Right lobe of liver (tissue), 6 donors: ENCODE measurements at regions not wholly inside any gene's neighbourhood (a gene's known extent, or its start where the extent isn't known, plus 50 kb on each side); places are given as distances from the start of the nearest gene placed in this dataset.

Source experiments
- ATAC-seq, 4 donors: fragments of 200-7000 bp; cut with Tn5 transposase; one replicate each; pipeline ENCODE4 v1.9.1; 2020; ENCODE audit warnings: mild to moderate bottlenecking in 4 of 4, moderate library complexity in 4 of 4
- DNase-seq, 3 donors: peaks; one replicate each; pipeline ENCODE4 v3.0.0-alpha.2; 2020
- H3K27ac ChIP-seq, 3 donors: fragments of 200-600 bp; one replicate each; pipeline ENCODE4 v1.8.0; 2022
- H3K27me3 ChIP-seq, 2 donors: fragments of 200-600 bp; one replicate each; pipeline ENCODE4 v1.8.0; 2022
- H3K36me3 ChIP-seq, 4 donors: fragments of 200-600 bp; sonication (generic) in 1 of 4; one replicate each; pipeline versions ENCODE4 v1.5.1 to v1.8.0; 2017 to 2022; ENCODE audit warnings: control low read depth in 1 of 4
- H3K4me1 ChIP-seq, 4 donors: fragments of 200-600 bp; sonication (generic) in 1 of 4; one replicate each; pipeline versions ENCODE4 v1.5.1 to v1.8.0; 2017 to 2022; ENCODE audit warnings: control low read depth in 1 of 4
- H3K4me3 ChIP-seq, 3 donors: fragments of 200-600 bp; one replicate each; pipeline ENCODE4 v1.8.0; 2022
- H3K9me3 ChIP-seq, 4 donors: fragments of 200-600 bp; sonication (generic) in 1 of 4; one replicate each; pipeline versions ENCODE4 v1.5.1 to v1.8.0; 2017 to 2022; ENCODE audit warnings: control low read depth in 1 of 4
- POLR2A ChIP-seq: fragments of 450-650 bp; IDR thresholded peaks from one replicate; pipeline ENCODE4 v1.6.1; 2017; ENCODE audit warnings: antibody characterized with exemption, mild to moderate bottlenecking
- WGBS: methylation state at CpG from one replicate; pipeline ENCODE4 v1.1.6; 2018; ENCODE audit warnings: low coverage, low lambda C conversion rate; ENCODE audit not compliant: insufficient coverage; ENCODE audit errors: missing lambda C conversion rate; 5-methylcytosine and 5-hydroxymethylcytosine counted together
- intact Hi-C, 2 donors: fragments of 100-400 bp; cut with DNase I; formaldehyde crosslinking; loops; one replicate each; pipeline versions ENCODE4 v1.11.2 to v1.14.1; 2022
- TF ChIP-seq, protein P1 (sequence below), 4 donors: fragments of 200-600 bp in 3 of 4; fragments of 450-650 bp in 1 of 4; IDR thresholded peaks; one replicate each; pipeline versions ENCODE4 v1.5.1 to v1.8.0; 2016 to 2022; ENCODE audit warnings: antibody characterized with exemption in 4 of 4, mild to moderate bottlenecking in 2 of 4
- donor health status: DM: no; HTN: yes; CAD: no.
- donor health status: DM: no; HTN: no; CAD: no.
- donor health status: DM: no; HTN: no; CAD: no.
- donor health status: DM: no; HTN: yes; CAD: no.
- donor health status: DM: no; HTN: yes; CAD: no.

- intact Hi-C loops: no loop called here
- no peaks in the 10 kb centered on the region for H3K36me3 ChIP-seq
- no peaks in the 10 kb centered on the region for H3K9me3 ChIP-seq
- ATAC-seq: no peak
- no peaks in the 10 kb centered on the region for H3K27me3 ChIP-seq
- TF ChIP-seq, protein P1, sequence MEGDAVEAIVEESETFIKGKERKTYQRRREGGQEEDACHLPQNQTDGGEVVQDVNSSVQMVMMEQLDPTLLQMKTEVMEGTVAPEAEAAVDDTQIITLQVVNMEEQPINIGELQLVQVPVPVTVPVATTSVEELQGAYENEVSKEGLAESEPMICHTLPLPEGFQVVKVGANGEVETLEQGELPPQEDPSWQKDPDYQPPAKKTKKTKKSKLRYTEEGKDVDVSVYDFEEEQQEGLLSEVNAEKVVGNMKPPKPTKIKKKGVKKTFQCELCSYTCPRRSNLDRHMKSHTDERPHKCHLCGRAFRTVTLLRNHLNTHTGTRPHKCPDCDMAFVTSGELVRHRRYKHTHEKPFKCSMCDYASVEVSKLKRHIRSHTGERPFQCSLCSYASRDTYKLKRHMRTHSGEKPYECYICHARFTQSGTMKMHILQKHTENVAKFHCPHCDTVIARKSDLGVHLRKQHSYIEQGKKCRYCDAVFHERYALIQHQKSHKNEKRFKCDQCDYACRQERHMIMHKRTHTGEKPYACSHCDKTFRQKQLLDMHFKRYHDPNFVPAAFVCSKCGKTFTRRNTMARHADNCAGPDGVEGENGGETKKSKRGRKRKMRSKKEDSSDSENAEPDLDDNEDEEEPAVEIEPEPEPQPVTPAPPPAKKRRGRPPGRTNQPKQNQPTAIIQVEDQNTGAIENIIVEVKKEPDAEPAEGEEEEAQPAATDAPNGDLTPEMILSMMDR (IDR thresholded peaks at IDR 0.05): no peak
- TF ChIP-seq POLR2A: no peak
- H3K4me1 ChIP-seq: no peaks in the 10 kb centered on the region
- no peak for DNase-seq
- no peak overlapping the region for H3K4me3 ChIP-seq
- no peak overlapping the region for H3K27ac ChIP-seq
Observed at GRCh38 chrX:88586317-88586716, 160.7 kb upstream of the CPXCR1 start.

- no peaks in the 10 kb centered on the region for H3K9me3 ChIP-seq
- no peaks in the 10 kb centered on the region for H3K36me3 ChIP-seq
- 62% methylated on average over 3 of the region's 3 CpGs for WGBS
- intact Hi-C loops: no loop called here
- peaks cover 0 to 4% (median 0%) of the 10 kb centered on the region in 4 donors for H3K4me1 ChIP-seq
- ATAC-seq (no peak), DNase-seq (no peak)
- no peak overlapping the region for H3K27ac ChIP-seq
- H3K27me3 ChIP-seq: no peaks in the 10 kb centered on the region
- TF ChIP-seq, protein P1 (IDR thresholded peaks at IDR 0.05): no peak
- no peak for TF ChIP-seq POLR2A
- H3K4me3 ChIP-seq: no peak overlapping the region
Observed at GRCh38 chrX:88603237-88603636, 143.8 kb upstream of the CPXCR1 start.

DNA sequence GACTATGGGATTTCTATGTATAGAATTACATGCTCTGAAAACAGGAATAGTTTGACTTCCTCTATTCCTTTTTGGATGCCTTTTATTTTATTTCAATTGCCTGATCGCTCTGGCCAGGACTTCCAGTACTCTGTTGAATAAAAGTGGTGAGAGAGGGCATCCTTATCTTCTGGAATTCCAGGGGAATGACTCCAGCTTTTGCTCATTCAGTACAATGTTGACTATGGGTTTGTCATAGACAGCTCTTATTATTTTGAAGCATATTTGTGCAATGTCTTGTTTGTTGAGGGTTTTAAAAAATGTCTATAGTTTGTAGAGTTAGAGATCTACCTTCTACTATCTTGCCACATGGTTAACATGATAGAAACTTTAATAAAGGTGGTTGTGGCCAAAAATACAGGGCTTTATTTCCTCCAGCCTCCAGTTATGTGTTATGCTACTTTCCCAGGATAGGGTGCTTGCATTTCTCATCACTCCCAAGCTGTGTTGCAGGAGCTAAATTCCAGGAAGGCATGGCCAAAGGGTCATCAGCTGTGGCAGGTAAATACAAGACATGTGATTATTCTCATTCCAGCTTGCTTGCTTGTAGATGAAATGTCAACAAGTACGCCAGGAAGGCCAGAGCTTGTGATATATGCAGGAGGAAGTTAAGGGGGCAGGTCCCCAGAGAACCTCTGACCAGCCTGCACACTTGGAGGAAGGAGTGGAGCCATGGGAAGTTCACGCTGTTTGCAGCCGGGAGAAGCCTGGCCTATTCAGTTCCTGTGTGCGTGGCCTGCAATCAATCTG, 142.4 kb upstream of the CPXCR1 start:
- H3K27me3 ChIP-seq: no peaks in the 10 kb centered on the region
- WGBS: 23% methylated on average over 3 of the region's 5 CpGs
- peak overlapping the region in 2 of 3 donors; percentile 3 to 30 for H3K4me3 ChIP-seq
- ATAC-seq (peak; percentile 90 to 97 (median 94)), DNase-seq (peak; percentile 45 to 63 (median 57))
- H3K36me3 ChIP-seq: no peaks in the 10 kb centered on the region
- peak overlapping the region; percentile 44 to 66 (median 60) for H3K27ac ChIP-seq
- peaks cover 0 to 4% (median 0%) of the 10 kb centered on the region in 4 donors for H3K4me1 ChIP-seq
- intact Hi-C loops: no loop called here
- TF ChIP-seq POLR2A: peak; percentile 26
- TF ChIP-seq, protein P1 (IDR thresholded peaks at IDR 0.05): no peak
- H3K9me3 ChIP-seq: no peaks in the 10 kb centered on the region

- Histone ChIP-seq H3K36me3 (no peaks in the 10 kb centered on the region), H3K9me3 (no peaks in the 10 kb centered on the region), H3K4me1 (peaks cover 0 to 4% (median 0%) of the 10 kb centered on the region in 4 donors), H3K27me3 (no peaks in the 10 kb centered on the region), H3K27ac (peak overlapping the region; percentile 44 to 66 (median 55)), H3K4me3 (peak overlapping the region in 2 of 3 donors; percentile 3 to 30)
- WGBS: 37% methylated on average over 4 of the region's 4 CpGs
- intact Hi-C loops: no loop called here
- no peak for DNase-seq
- TF ChIP-seq, protein P1 (IDR thresholded peaks at IDR 0.05): no peak
- TF ChIP-seq POLR2A: no peak
- peak; percentile 7 to 61 (median 28) for ATAC-seq
Observed at GRCh38 chrX:88605222-88605583, 141.8 kb upstream of the CPXCR1 start.
